Thymus (tissue), 11 donors: ENCODE measurements at regions not wholly inside any gene's neighbourhood (a gene's known extent, or its start where the extent isn't known, plus 50 kb on each side); places are given as distances from the start of the nearest gene placed in this dataset.
"Not testable (repeated sequence)": the region's sequence is repeated elsewhere in the genome, so short reads cannot be mapped to it uniquely, and the experiment has no call there.

ENCODE experiments used
- DNase-seq, 9 donors: peaks; one replicate each; pipeline ENCODE4 v3.0.0-alpha.2; 2013; ENCODE audit warnings: low spot score in 9 of 9, low read depth in 6 of 9, missing footprints in 1 of 9
- H3K27ac ChIP-seq, 2 donors: one replicate each; pipeline ENCODE4 v1.5.1; 2013; ENCODE audit warnings: control low read depth in 1 of 2, low read depth in 1 of 2, low read length in 1 of 2, mild to moderate bottlenecking in 1 of 2, moderate library complexity in 1 of 2
- H3K27me3 ChIP-seq, 2 donors: one replicate each; pipeline ENCODE4 v1.5.1; 2013; ENCODE audit warnings: low read length in 1 of 2; ENCODE audit not compliant: control insufficient read depth in 2 of 2, insufficient read depth in 1 of 2
- H3K36me3 ChIP-seq, 2 donors: one replicate each; pipeline ENCODE4 v1.5.1; 2013; ENCODE audit warnings: low read length in 1 of 2, mild to moderate bottlenecking in 1 of 2, moderate library complexity in 1 of 2; ENCODE audit not compliant: control insufficient read depth in 2 of 2, insufficient read depth in 2 of 2
- H3K4me1 ChIP-seq, 2 donors: one replicate each; pipeline ENCODE4 v1.5.1; 2013; ENCODE audit warnings: low read length in 2 of 2; ENCODE audit not compliant: control insufficient read depth in 2 of 2, insufficient read depth in 2 of 2
- H3K4me3 ChIP-seq, 2 donors: one replicate each; pipeline ENCODE4 v1.5.1; 2013; ENCODE audit warnings: low read length in 2 of 2, control low read depth in 1 of 2, mild to moderate bottlenecking in 1 of 2
- H3K9me3 ChIP-seq, 2 donors: one replicate each; pipeline ENCODE4 v1.5.1; 2013; ENCODE audit warnings: low read length in 1 of 2, mild to moderate bottlenecking in 1 of 2; ENCODE audit not compliant: control insufficient read depth in 2 of 2, insufficient read depth in 1 of 2
- WGBS: extraction: QIAGEN DNeasy Blood & Tissue Kit; methylation state at CpG from one replicate; pipeline ENCODE4 v1.1.7; 2013; 5-methylcytosine and 5-hydroxymethylcytosine counted together
- donor health status: healthy.

- Histone ChIP-seq H3K27ac (no peak overlapping the region), H3K4me3 (no peak overlapping the region), H3K9me3 (no peaks in the 10 kb centered on the region), H3K4me1 (peaks cover 12 to 14% of the 10 kb centered on the region in 2 donors), H3K36me3 (no peaks in the 10 kb centered on the region), H3K27me3 (no peaks in the 10 kb centered on the region)
- WGBS = 64% methylated on average over 3 of the region's 3 CpGs
- DNase-seq = no peak
Observed at GRCh38 chr13:50740052-50740741, 103.3 kb downstream of the DLEU7 start.

- WGBS = 86% methylated on average over 2 of the region's 2 CpGs
- Histone ChIP-seq H3K4me3 (no peak overlapping the region), H3K36me3 (no peaks in the 10 kb centered on the region), H3K27me3 (no peaks in the 10 kb centered on the region), H3K4me1 (peaks cover 12 to 14% of the 10 kb centered on the region in 2 donors), H3K9me3 (no peaks in the 10 kb centered on the region), H3K27ac (no peak overlapping the region)
- peak in 1 of 9 donors; percentile 43 for DNase-seq
Observed at GRCh38 chr13:50742353-50742752, 101.1 kb downstream of the DLEU7 start.

- H3K9me3 ChIP-seq = no peaks in the 10 kb centered on the region
- peaks cover 12 to 14% of the 10 kb centered on the region in 2 donors for H3K4me1 ChIP-seq
- DNase-seq = no peak
- H3K4me3 ChIP-seq = no peak overlapping the region
- H3K27ac ChIP-seq = no peak overlapping the region
- no peaks in the 10 kb centered on the region for H3K27me3 ChIP-seq
- H3K36me3 ChIP-seq = no peaks in the 10 kb centered on the region
Observed at GRCh38 chr13:50742968-50743367, 100.5 kb downstream of the DLEU7 start.

- 95% methylated on average over 6 of the region's 6 CpGs for WGBS
- Histone ChIP-seq H3K4me3 (no peak overlapping the region), H3K27ac (no peak overlapping the region), H3K4me1 (peaks cover 12 to 14% of the 10 kb centered on the region in 2 donors), H3K36me3 (no peaks in the 10 kb centered on the region), H3K27me3 (no peaks in the 10 kb centered on the region), H3K9me3 (no peaks in the 10 kb centered on the region)
- no peak for DNase-seq
Observed at GRCh38 chr13:50744116-50744660, 99.3 kb downstream of the DLEU7 start.

GRCh38 chr13:50745542-50746115, 97.9 kb downstream of the DLEU7 start:
- H3K9me3 ChIP-seq = no peaks in the 10 kb centered on the region
- no peak overlapping the region for H3K27ac ChIP-seq
- no peaks in the 10 kb centered on the region for H3K27me3 ChIP-seq
- no peak overlapping the region for H3K4me3 ChIP-seq
- no peak for DNase-seq
- WGBS = 95% methylated on average over 4 of the region's 4 CpGs
- peaks cover 12 to 14% of the 10 kb centered on the region in 2 donors for H3K4me1 ChIP-seq
- no peaks in the 10 kb centered on the region for H3K36me3 ChIP-seq

- H3K4me3 ChIP-seq = no peak overlapping the region
- H3K36me3 ChIP-seq = no peaks in the 10 kb centered on the region
- no peak overlapping the region for H3K27ac ChIP-seq
- 65% methylated on average over 3 of the region's 3 CpGs for WGBS
- peaks cover 6 to 8% of the 10 kb centered on the region in 2 donors for H3K4me1 ChIP-seq
- no peak for DNase-seq
- no peaks in the 10 kb centered on the region for H3K27me3 ChIP-seq
- no peaks in the 10 kb centered on the region for H3K9me3 ChIP-seq
Observed at GRCh38 chr13:50747737-50748350, 95.6 kb downstream of the DLEU7 start.

GRCh38 chr13:50753221-50753620, 90.3 kb downstream of the DLEU7 start:
- 81% methylated on average over 17 of the region's 17 CpGs for WGBS
- not testable (repeated sequence) for DNase-seq, H3K27me3 ChIP-seq, H3K4me3 ChIP-seq, H3K36me3 ChIP-seq, H3K27ac ChIP-seq
- H3K4me1 ChIP-seq = peaks cover 13 to 18% of the 10 kb centered on the region in 2 donors
- peaks cover 0 to 17% of the 10 kb centered on the region in 2 donors for H3K9me3 ChIP-seq

- 27% methylated on average over 8 of the region's 8 CpGs for WGBS
- not testable (repeated sequence) for H3K36me3 ChIP-seq, H3K4me3 ChIP-seq, H3K27me3 ChIP-seq
- Histone ChIP-seq H3K4me1 (peaks cover 13 to 18% of the 10 kb centered on the region in 2 donors), H3K9me3 (peaks cover 0 to 20% of the 10 kb centered on the region in 2 donors), H3K27ac (peak overlapping the region; percentile 60 to 64)
- peak in 4 of 9 donors; percentile 32 to 66 (median 48) for DNase-seq
Observed at GRCh38 chr13:50755862-50756685, 87.4 kb downstream of the DLEU7 start.
